Suprapubic skin (tissue), 4 donors: ENCODE measurements at regions not wholly inside any gene's neighbourhood (a gene's known extent, or its start where the extent isn't known, plus 50 kb on each side); places are given as distances from the start of the nearest gene placed in this dataset.

ENCODE experiments used
- DNase-seq, 2 donors: peaks; one replicate each; pipeline ENCODE4 v3.0.0-alpha.2; 2019; ENCODE audit warnings: low spot score in 2 of 2
- H3K27ac ChIP-seq: fragments of 200-600 bp; sonication (generic); one replicate; pipeline ENCODE4 v1.5.1; 2019
- H3K27me3 ChIP-seq: fragments of 200-600 bp; sonication (generic); one replicate; pipeline ENCODE4 v1.5.1; 2019
- H3K36me3 ChIP-seq: fragments of 200-600 bp; sonication (generic); one replicate; pipeline ENCODE4 v1.5.1; 2019
- H3K4me1 ChIP-seq: fragments of 200-600 bp; sonication (generic); one replicate; pipeline ENCODE4 v1.5.1; 2019
- H3K4me3 ChIP-seq: fragments of 200-600 bp; sonication (generic); one replicate; pipeline ENCODE4 v1.5.1; 2019; ENCODE audit warnings: mild to moderate bottlenecking
- H3K9me3 ChIP-seq: fragments of 200-600 bp; sonication (generic); one replicate; pipeline ENCODE4 v1.5.1; 2019
- CTCF ChIP-seq, 2 donors: fragments of 200-600 bp in 1 of 2; fragments of 450-650 bp in 1 of 2; sonication (generic) in 1 of 2; IDR thresholded peaks; one replicate each; pipeline ENCODE4 v1.5.1; 2016 to 2019; ENCODE audit warnings: antibody characterized with exemption in 2 of 2, mild to moderate bottlenecking in 1 of 2, moderate library complexity in 1 of 2
- EP300 ChIP-seq: sonication (generic); formaldehyde crosslinking; IDR thresholded peaks from one replicate; pipeline ENCODE4 v1.6.1; 2017; ENCODE audit warnings: antibody characterized with exemption
- POLR2A ChIP-seq, 2 donors: fragments of 450-650 bp; IDR thresholded peaks; one replicate each; pipeline ENCODE4 v1.6.1; 2017; ENCODE audit warnings: antibody characterized with exemption in 2 of 2, mild to moderate bottlenecking in 2 of 2, moderate library complexity in 2 of 2
- POLR2AphosphoS5 ChIP-seq, 3 donors: sonication (generic); formaldehyde crosslinking; IDR thresholded peaks; one replicate each; pipeline ENCODE4 v1.6.1; 2017; ENCODE audit warnings: antibody characterized with exemption in 3 of 3
- WGBS: methylation state at CpG from one replicate; pipeline ENCODE4 v1.1.5; 2018; 5-methylcytosine and 5-hydroxymethylcytosine counted together

GRCh38 chr13:57948884-57949283 lies 317.3 kb downstream of the PCDH17 start:
- peaks cover 8% of the 10 kb centered on the region for H3K9me3 ChIP-seq
- TF ChIP-seq POLR2A (IDR thresholded peaks at IDR 0.05): no peak
- no peak for TF ChIP-seq EP300
- no peak for TF ChIP-seq POLR2AphosphoS5 (IDR thresholded peaks at IDR 0.05)
- TF ChIP-seq CTCF (IDR thresholded peaks at IDR 0.05): no peak
- H3K4me1 ChIP-seq: no peaks in the 10 kb centered on the region
- H3K36me3 ChIP-seq: no peaks in the 10 kb centered on the region
- no peak for DNase-seq
- H3K27ac ChIP-seq: no peak overlapping the region
- 78% methylated on average over 3 of the region's 3 CpGs for WGBS
- no peak overlapping the region for H3K4me3 ChIP-seq
- H3K27me3 ChIP-seq: no peaks in the 10 kb centered on the region

GRCh38 chr13:57969951-57970350 lies 338.4 kb downstream of the PCDH17 start:
- Histone ChIP-seq H3K36me3 (no peaks in the 10 kb centered on the region), H3K9me3 (peaks cover 7% of the 10 kb centered on the region), H3K27ac (no peak overlapping the region), H3K4me3 (no peak overlapping the region), H3K27me3 (no peaks in the 10 kb centered on the region), H3K4me1 (no peaks in the 10 kb centered on the region)
- no peak for TF ChIP-seq EP300
- no peak for TF ChIP-seq POLR2A (IDR thresholded peaks at IDR 0.05)
- no peak for TF ChIP-seq CTCF (IDR thresholded peaks at IDR 0.05)
- TF ChIP-seq POLR2AphosphoS5 (IDR thresholded peaks at IDR 0.05): no peak
- 27% methylated on average over 1 of the region's 1 CpG for WGBS
- no peak for DNase-seq

- Histone ChIP-seq H3K4me1 (no peaks in the 10 kb centered on the region), H3K4me3 (no peak overlapping the region), H3K9me3 (peaks cover 7% of the 10 kb centered on the region), H3K27me3 (no peaks in the 10 kb centered on the region), H3K36me3 (no peaks in the 10 kb centered on the region), H3K27ac (no peak overlapping the region)
- WGBS: 15% methylated on average over 1 of the region's 1 CpG
- DNase-seq: no peak
- TF ChIP-seq EP300: no peak
- no peak for TF ChIP-seq CTCF (IDR thresholded peaks at IDR 0.05)
- TF ChIP-seq POLR2A (IDR thresholded peaks at IDR 0.05): no peak
- TF ChIP-seq POLR2AphosphoS5 (IDR thresholded peaks at IDR 0.05): no peak
These were observed 338.9 kb downstream of the PCDH17 start for GRCh38 chr13:57970404-57970803.

DNA sequence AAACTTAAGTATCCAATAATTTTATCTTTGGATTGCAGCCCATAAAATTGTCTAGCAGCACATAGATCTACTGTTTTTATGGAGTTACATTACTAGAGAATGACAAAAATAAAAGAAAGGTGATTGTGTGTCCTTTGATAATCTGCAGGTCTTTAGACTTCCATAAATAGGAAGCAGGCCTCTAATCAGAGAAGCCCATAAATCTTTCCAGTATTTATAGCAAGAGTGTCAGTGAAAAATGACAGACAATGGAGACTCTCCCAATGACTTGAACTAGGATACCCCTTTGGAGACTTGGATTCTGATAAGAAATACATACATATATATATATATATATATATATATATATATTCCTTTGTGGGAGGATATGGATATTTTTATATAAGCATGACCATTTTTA lies 351.2 kb downstream of the PCDH17 start:
- no peak for TF ChIP-seq POLR2A (IDR thresholded peaks at IDR 0.05)
- Histone ChIP-seq H3K4me1 (no peaks in the 10 kb centered on the region), H3K9me3 (no peaks in the 10 kb centered on the region), H3K27ac (no peak overlapping the region), H3K4me3 (no peak overlapping the region), H3K27me3 (no peaks in the 10 kb centered on the region), H3K36me3 (no peaks in the 10 kb centered on the region)
- DNase-seq: no peak

DNA sequence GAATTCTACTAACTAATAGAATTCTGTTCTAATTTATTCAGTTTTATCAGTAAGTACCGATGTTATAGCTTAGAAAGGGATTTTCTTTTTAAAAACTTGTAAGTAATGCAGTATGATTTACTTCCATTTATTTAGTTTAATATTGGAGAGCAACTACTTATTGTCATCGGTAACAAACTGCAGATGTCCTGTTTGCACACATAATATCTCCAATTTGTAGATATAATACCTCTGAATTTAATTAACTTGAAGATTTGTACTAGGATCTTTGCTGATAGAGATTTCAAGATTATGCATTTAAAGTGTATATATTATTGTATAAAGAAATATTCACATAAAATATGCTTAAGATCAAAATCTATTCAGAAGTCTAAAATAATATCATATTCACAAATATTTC lies 356.7 kb downstream of the PCDH17 start:
- Histone ChIP-seq H3K27me3 (no peaks in the 10 kb centered on the region), H3K36me3 (no peaks in the 10 kb centered on the region), H3K9me3 (no peaks in the 10 kb centered on the region), H3K27ac (no peak overlapping the region), H3K4me3 (no peak overlapping the region), H3K4me1 (no peaks in the 10 kb centered on the region)
- TF ChIP-seq CTCF (IDR thresholded peaks at IDR 0.05): no peak
- TF ChIP-seq EP300: no peak
- no peak for TF ChIP-seq POLR2A (IDR thresholded peaks at IDR 0.05)
- no peak for TF ChIP-seq POLR2AphosphoS5 (IDR thresholded peaks at IDR 0.05)
- DNase-seq: no peak
- 89% methylated on average over 2 of the region's 2 CpGs for WGBS

GRCh38 chr13:57991041-57991440 lies 359.5 kb downstream of the PCDH17 start:
- Histone ChIP-seq H3K27me3 (no peaks in the 10 kb centered on the region), H3K36me3 (no peaks in the 10 kb centered on the region), H3K4me1 (no peaks in the 10 kb centered on the region), H3K9me3 (no peaks in the 10 kb centered on the region), H3K4me3 (no peak overlapping the region), H3K27ac (no peak overlapping the region)
- DNase-seq: no peak
- 51% methylated on average over 5 of the region's 5 CpGs for WGBS
- no peak for TF ChIP-seq POLR2A (IDR thresholded peaks at IDR 0.05)
- TF ChIP-seq CTCF (IDR thresholded peaks at IDR 0.05): no peak
- no peak for TF ChIP-seq POLR2AphosphoS5 (IDR thresholded peaks at IDR 0.05)
- TF ChIP-seq EP300: no peak
